ENCODE measurements at regions not wholly inside any gene's neighbourhood (a gene's known extent, or its start where the extent isn't known, plus 50 kb on each side); places are given as distances from the start of the nearest gene placed in this dataset.
"Not testable (repeated sequence)": the region's sequence is repeated elsewhere in the genome, so short reads cannot be mapped to it uniquely, and the experiment has no call there.

DNA sequence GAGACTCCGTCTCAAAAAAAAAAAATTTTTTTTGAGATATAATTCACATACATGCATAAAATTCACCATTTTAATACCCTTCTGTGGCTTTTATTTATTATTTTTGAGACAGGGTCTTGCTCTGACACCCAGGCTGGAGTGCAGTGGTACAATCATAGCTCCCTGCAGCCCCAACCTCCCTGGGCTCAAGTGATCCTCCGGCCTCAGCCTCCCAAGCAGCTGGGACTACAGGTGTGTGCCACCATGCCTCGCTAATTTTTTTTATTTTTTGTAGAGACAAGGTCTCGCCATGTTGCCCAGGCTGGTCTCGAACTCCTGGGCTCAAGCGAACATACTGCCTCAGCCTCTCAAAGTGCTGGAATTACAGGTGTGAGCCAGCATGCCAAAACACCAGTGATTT lies 305.9 kb downstream of the GOLGA6L6 start:
- TF ChIP-seq CTCF (IDR thresholded peaks at IDR 0.05; ENCODE audit: borderline replicate concordance, extremely low read depth, low read length, poor library complexity, severe bottlenecking); EZH2 (IDR thresholded peaks at IDR 0.05; ENCODE audit: borderline replicate concordance, low read depth, low read length, severe bottlenecking): not testable (repeated sequence)

Measured in DND-41 (cell line).